ENCODE measurements at regions not wholly inside any gene's neighbourhood (a gene's known extent, or its start where the extent isn't known, plus 50 kb on each side); places are given as distances from the start of the nearest gene placed in this dataset.

- TF ChIP-seq CTCF (IDR thresholded peaks at IDR 0.05) (no peak), POLR2AphosphoS5 (IDR thresholded peaks at IDR 0.05) (no peak), POLR2A (IDR thresholded peaks at IDR 0.05) (no peak)
These were observed 776.4 kb downstream of the TECRL start for GRCh38 chr4:63632858-63633257.

All from prostate gland (tissue), 2 donors.